Peyer's patch (tissue), 4 donors: ENCODE measurements at regions not wholly inside any gene's neighbourhood (a gene's known extent, or its start where the extent isn't known, plus 50 kb on each side); places are given as distances from the start of the nearest gene placed in this dataset.
A peak's percentile ranks its signal among the peaks of the same experiment; 100 is the strongest.

Experiments used
- DNase-seq, 3 donors: peaks; one replicate each; pipeline ENCODE4 v3.0.0-alpha.2; 2017 to 2019
- H3K27ac ChIP-seq, 4 donors: fragments of 200-600 bp; sonication (generic); one replicate each; pipeline ENCODE4 v1.5.1; 2016 to 2019
- H3K27me3 ChIP-seq, 2 donors: fragments of 200-600 bp; sonication (generic); one replicate each; pipeline ENCODE4 v1.5.1; 2019
- H3K36me3 ChIP-seq, 3 donors: fragments of 200-600 bp; sonication (generic); one replicate each; pipeline ENCODE4 v1.5.1; 2016 to 2019
- H3K4me1 ChIP-seq, 4 donors: fragments of 200-600 bp; sonication (generic); one replicate each; pipeline ENCODE4 v1.5.1; 2016 to 2019
- H3K4me3 ChIP-seq, 4 donors: fragments of 200-600 bp; sonication (generic); 1 replicate in 3 of 4; 2 replicates in 1 of 4; pipeline ENCODE4 v1.5.1; 2016 to 2019; ENCODE audit warnings: mild to moderate bottlenecking in 1 of 4
- H3K9me3 ChIP-seq, 4 donors: fragments of 200-600 bp; sonication (generic); one replicate each; pipeline ENCODE4 v1.5.1; 2016 to 2019; ENCODE audit warnings: mild to moderate bottlenecking in 1 of 4
- POLR2A ChIP-seq, 2 donors: fragments of 450-650 bp; IDR thresholded peaks; one replicate each; pipeline ENCODE4 v1.5.1; 2017; ENCODE audit warnings: antibody characterized with exemption in 2 of 2, mild to moderate bottlenecking in 2 of 2, moderate library complexity in 2 of 2
- TF ChIP-seq, protein P1 (sequence below), 6 experiments: fragments of 450-650 bp in 4 of 6; fragments of 200-600 bp in 2 of 6; sonication (generic) in 1 of 6; IDR thresholded peaks; one replicate each; pipeline ENCODE4 v1.5.1; 2017 to 2019; ENCODE audit warnings: antibody characterized with exemption in 6 of 6, mild to moderate bottlenecking in 3 of 6, moderate library complexity in 1 of 6

DNA sequence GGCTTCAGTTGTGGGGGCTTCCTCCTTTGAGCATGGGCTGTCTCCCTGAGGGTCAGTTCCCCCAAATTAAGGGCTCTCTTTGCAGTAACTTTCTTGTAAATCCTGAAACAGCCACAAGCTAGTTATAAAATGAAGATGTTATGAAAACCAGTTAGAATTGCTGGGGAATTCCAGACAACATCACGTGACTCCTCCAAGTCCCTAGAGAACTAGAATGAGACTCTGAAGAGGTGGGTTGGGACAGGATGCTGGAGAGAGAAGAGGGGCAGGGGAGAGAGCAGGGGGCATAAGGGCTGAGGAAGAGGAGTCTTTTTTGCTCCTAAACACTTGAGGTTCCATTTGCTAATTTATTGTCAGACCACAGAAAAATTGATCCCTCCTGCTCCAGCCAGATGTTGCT is 380.3 kb downstream of the DHX35 start:
- no peak overlapping the region for H3K4me3 ChIP-seq
- no peaks in the 10 kb centered on the region for H3K36me3 ChIP-seq
- TF ChIP-seq, protein P1, sequence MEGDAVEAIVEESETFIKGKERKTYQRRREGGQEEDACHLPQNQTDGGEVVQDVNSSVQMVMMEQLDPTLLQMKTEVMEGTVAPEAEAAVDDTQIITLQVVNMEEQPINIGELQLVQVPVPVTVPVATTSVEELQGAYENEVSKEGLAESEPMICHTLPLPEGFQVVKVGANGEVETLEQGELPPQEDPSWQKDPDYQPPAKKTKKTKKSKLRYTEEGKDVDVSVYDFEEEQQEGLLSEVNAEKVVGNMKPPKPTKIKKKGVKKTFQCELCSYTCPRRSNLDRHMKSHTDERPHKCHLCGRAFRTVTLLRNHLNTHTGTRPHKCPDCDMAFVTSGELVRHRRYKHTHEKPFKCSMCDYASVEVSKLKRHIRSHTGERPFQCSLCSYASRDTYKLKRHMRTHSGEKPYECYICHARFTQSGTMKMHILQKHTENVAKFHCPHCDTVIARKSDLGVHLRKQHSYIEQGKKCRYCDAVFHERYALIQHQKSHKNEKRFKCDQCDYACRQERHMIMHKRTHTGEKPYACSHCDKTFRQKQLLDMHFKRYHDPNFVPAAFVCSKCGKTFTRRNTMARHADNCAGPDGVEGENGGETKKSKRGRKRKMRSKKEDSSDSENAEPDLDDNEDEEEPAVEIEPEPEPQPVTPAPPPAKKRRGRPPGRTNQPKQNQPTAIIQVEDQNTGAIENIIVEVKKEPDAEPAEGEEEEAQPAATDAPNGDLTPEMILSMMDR (IDR thresholded peaks at IDR 0.05): no peak
- no peak for TF ChIP-seq POLR2A (IDR thresholded peaks at IDR 0.05)
- no peaks in the 10 kb centered on the region for H3K27me3 ChIP-seq
- H3K27ac ChIP-seq: no peak overlapping the region
- DNase-seq: no peak
- H3K9me3 ChIP-seq: no peaks in the 10 kb centered on the region
- H3K4me1 ChIP-seq: peaks cover 0 to 6% (median 0%) of the 10 kb centered on the region in 4 donors

DNA sequence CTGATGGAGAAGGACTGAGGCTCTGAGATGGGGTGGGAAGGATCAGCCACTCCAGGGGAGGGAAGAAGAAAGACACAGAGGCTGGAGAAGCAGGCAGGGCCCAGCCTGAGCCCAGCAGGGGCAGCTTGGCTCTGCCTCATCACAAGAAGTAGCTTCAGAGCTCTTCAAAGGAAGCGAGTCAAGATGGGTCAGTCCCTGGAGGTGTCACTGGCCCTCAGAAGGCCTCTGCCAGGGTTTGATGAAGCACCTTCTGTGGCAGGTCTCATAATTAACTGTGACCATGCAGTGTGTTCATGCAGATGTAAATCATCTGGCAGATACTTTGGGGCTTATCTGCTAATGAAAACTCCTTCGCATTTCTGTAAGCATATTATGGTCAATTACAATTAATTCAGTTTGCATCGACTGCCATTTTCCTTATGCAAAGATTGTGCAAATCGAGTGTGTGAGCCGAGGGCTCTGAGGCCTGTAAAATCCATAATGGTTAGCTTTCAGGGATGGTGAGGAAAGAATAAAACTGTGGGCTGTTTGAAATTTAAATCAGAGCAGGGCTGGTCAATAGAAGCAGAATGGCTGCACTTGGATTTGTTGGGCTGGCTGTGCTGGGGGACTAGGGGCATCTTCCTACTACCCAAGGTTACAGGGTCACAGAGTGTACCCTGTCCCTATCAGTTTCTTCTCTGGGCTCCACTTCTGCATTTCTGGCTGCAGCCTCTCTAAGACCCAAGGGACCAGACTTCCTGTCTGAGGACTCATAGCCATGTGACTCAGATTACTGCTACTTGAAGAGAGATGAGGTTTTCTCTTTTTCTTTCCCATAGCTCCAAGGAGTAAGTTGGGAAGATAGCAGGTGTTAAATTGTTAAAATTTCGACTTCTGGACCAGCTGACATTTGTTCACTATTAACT is 376.6 kb downstream of the DHX35 start:
- Histone ChIP-seq H3K4me1 (peaks cover 0 to 6% (median 0%) of the 10 kb centered on the region in 4 donors), H3K36me3 (no peaks in the 10 kb centered on the region)
- peak in 2 of 3 donors; percentile 41 to 62 for DNase-seq

DNA sequence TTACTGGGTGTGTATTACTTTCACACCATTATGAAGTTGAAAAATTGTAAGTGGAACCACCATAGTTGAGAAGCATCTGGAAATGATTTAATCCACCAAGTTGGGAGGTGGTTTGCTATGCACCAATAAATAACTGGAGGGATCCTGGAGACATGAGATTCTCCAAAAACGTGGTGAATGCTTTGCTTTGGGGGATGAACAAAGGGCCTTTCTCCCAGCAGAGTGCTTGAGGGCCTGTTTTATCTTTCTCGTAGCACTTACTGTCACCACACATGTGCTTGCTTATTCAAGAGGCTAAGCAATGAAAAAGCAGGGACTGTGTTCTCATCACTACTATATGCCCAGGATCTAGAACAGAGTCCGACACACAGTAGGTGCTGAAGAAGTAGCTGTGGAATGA is 371.1 kb downstream of the DHX35 start:
- TF ChIP-seq, protein P1 (IDR thresholded peaks at IDR 0.05): no peak
- no peak for TF ChIP-seq POLR2A (IDR thresholded peaks at IDR 0.05)
- Histone ChIP-seq H3K4me1 (no peaks in the 10 kb centered on the region), H3K27ac (no peak overlapping the region), H3K4me3 (no peak overlapping the region), H3K9me3 (no peaks in the 10 kb centered on the region), H3K36me3 (no peaks in the 10 kb centered on the region), H3K27me3 (no peaks in the 10 kb centered on the region)
- no peak for DNase-seq

More for the DNA sequence above, 376.6 kb downstream of the DHX35 start:
- Histone ChIP-seq H3K27ac (peak overlapping the region in 2 of 4 donors; percentile 28 to 56), H3K27me3 (no peaks in the 10 kb centered on the region), H3K9me3 (no peaks in the 10 kb centered on the region), H3K4me3 (no peak overlapping the region)
- TF ChIP-seq POLR2A (IDR thresholded peaks at IDR 0.05): no peak
- TF ChIP-seq, protein P1 (IDR thresholded peaks at IDR 0.05): no peak

DNA sequence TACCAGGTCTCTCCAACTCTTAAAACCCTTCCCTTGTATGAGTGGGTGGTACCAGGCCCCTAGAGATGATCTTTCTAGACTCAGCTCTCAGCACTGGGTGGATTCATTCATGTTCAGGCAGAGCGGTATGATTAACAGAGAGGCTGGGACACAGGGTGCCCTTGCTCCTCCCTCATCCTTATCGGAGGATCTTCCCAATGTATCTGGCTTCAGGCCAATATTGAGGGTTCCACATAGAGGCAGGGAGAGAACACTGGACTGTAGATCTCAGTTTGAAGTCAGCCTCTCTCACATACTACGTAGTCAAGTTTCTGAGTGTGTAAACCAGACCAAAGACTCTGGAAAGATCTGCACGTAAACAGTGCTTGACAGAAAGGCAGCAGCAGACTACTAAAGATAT is 366.2 kb downstream of the DHX35 start:
- no peaks in the 10 kb centered on the region for H3K9me3 ChIP-seq
- H3K27ac ChIP-seq: no peak overlapping the region
- no peak overlapping the region for H3K4me3 ChIP-seq
- no peaks in the 10 kb centered on the region for H3K36me3 ChIP-seq
- no peak for DNase-seq
- H3K4me1 ChIP-seq: no peaks in the 10 kb centered on the region
- H3K27me3 ChIP-seq: no peaks in the 10 kb centered on the region
- no peak for TF ChIP-seq POLR2A (IDR thresholded peaks at IDR 0.05)
- TF ChIP-seq, protein P1 (IDR thresholded peaks at IDR 0.05): no peak

DNA sequence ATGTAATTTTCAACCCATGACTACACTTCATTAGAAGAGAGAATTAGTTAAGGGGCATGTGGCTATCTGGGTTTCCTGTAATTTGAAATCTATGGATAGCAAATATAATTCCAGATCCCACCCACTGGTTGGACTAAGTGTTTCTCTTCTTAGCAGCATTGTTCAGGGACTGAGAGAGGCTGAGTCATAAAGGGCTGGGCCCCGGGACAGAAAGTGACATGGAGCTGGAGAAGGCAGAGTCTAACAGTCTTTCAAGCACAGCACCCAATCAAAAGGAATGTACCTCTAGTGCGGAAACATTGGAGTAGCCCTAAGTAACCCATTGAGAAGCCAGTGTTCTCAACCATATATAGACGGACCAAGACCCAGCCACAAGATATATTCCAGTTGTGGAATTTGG is 363.9 kb downstream of the DHX35 start:
- TF ChIP-seq POLR2A (IDR thresholded peaks at IDR 0.05): no peak
- TF ChIP-seq, protein P1 (IDR thresholded peaks at IDR 0.05): no peak
- no peaks in the 10 kb centered on the region for H3K36me3 ChIP-seq
- H3K9me3 ChIP-seq: no peaks in the 10 kb centered on the region
- no peaks in the 10 kb centered on the region for H3K27me3 ChIP-seq
- H3K4me3 ChIP-seq: no peak overlapping the region
- no peaks in the 10 kb centered on the region for H3K4me1 ChIP-seq
- no peak for DNase-seq
- no peak overlapping the region for H3K27ac ChIP-seq
